GM21528 (cell line): ENCODE measurements at regions not wholly inside any gene's neighbourhood (a gene's known extent, or its start where the extent isn't known, plus 50 kb on each side); places are given as distances from the start of the nearest gene placed in this dataset.
"Not testable (repeated sequence)": the region's sequence is repeated elsewhere in the genome, so short reads cannot be mapped to it uniquely, and the experiment has no call there.

Source experiments
- ATAC-seq: cut with Tn5 transposase; IDR thresholded peaks from one replicate; pipeline ENCODE4 v1.9.1; 2021; ENCODE audit warnings: mild to moderate bottlenecking, moderate library complexity; ENCODE audit not compliant: unreplicated experiment, low FRiP score

- ATAC-seq: no peak
Measured at GRCh38 chr3:109977897-109978296, 640.6 kb upstream of the DPPA4 start.

- no peak for ATAC-seq
Measured at GRCh38 chr3:109982201-109982600, 644.9 kb upstream of the DPPA4 start.

- no peak for ATAC-seq
Measured at GRCh38 chr3:109984976-109985375, 647.6 kb upstream of the DPPA4 start.

- ATAC-seq: no peak
Measured at GRCh38 chr3:109985943-109986555, 648.7 kb upstream of the DPPA4 start.

GRCh38 chr3:109994853-109995252 lies 657.5 kb upstream of the DPPA4 start:
- ATAC-seq: no peak

- ATAC-seq: no peak
Measured at GRCh38 chr3:109995377-109995776, 658.0 kb upstream of the DPPA4 start.

GRCh38 chr3:110001905-110002304 lies 664.6 kb upstream of the DPPA4 start:
- not testable (repeated sequence) for ATAC-seq

GRCh38 chr3:110006913-110007312 lies 669.6 kb upstream of the DPPA4 start:
- no peak for ATAC-seq

GRCh38 chr3:110015231-110015963 lies 678.1 kb upstream of the DPPA4 start:
- ATAC-seq: no peak

GRCh38 chr3:110016235-110016815 lies 679.0 kb upstream of the DPPA4 start:
- ATAC-seq: no peak

- no peak for ATAC-seq
Measured at GRCh38 chr3:110017304-110017703, 680.0 kb upstream of the DPPA4 start.

- ATAC-seq: no peak
Measured at GRCh38 chr3:110021659-110022058, 684.3 kb upstream of the DPPA4 start.

- ATAC-seq: not testable (repeated sequence)
Measured at GRCh38 chr3:110023022-110023421, 685.7 kb upstream of the DPPA4 start.

- ATAC-seq: no peak
Measured at GRCh38 chr3:110026421-110026820, 689.1 kb upstream of the DPPA4 start.

- no peak for ATAC-seq
Measured at GRCh38 chr3:110027446-110028080, 690.2 kb upstream of the DPPA4 start.

GRCh38 chr3:110031975-110032374 lies 694.6 kb upstream of the DPPA4 start:
- no peak for ATAC-seq

- no peak for ATAC-seq
Measured at GRCh38 chr3:110059431-110059830, 722.1 kb upstream of the DPPA4 start.

- ATAC-seq: no peak
Measured at GRCh38 chr3:110062716-110063115, 725.4 kb upstream of the DPPA4 start.

- ATAC-seq: no peak
Measured at GRCh38 chr3:110063178-110063577, 725.8 kb upstream of the DPPA4 start.

GRCh38 chr3:110066206-110066605 lies 728.9 kb upstream of the DPPA4 start:
- no peak for ATAC-seq

- no peak for ATAC-seq
Measured at GRCh38 chr3:110067527-110067926, 730.2 kb upstream of the DPPA4 start.
